ENCODE measurements at regions not wholly inside any gene's neighbourhood (a gene's known extent, or its start where the extent isn't known, plus 50 kb on each side); places are given as distances from the start of the nearest gene placed in this dataset.

- no peak for DNase-seq
- Histone ChIP-seq H3K4me3 (ENCODE audit: low read depth, low read length) (no peak overlapping the region), H3K27me3 (replicated peaks; ENCODE audit: control insufficient read depth, insufficient read depth, low read length) (no peaks in the 10 kb centered on the region; the same call in 1 of the 2 replicates), H3K9me3 (no peaks in the 10 kb centered on the region), H3K4me1 (no peaks in the 10 kb centered on the region), H3K36me3 (ENCODE audit: control insufficient read depth, insufficient read depth, low read length) (no peaks in the 10 kb centered on the region)
- no peak for TF ChIP-seq CTCF (IDR thresholded peaks at IDR 0.05; ENCODE audit: insufficient read depth in 1 of 2, low read depth in 1 of 2, low read length in 1 of 2, severe bottlenecking in 1 of 2, unreplicated experiment in 1 of 2)
- H3K36me3 Mint-ChIP-seq (ENCODE audit: insufficient read depth, unreplicated experiment) = no peaks in the 10 kb centered on the region
- CTCF ChIA-PET = no interaction called here
- intact Hi-C loops (cut with micrococcal nuclease; ENCODE audit: unreplicated experiment) = no loop called here
- no peak overlapping the region for H3K27ac Mint-ChIP-seq (ENCODE audit: unreplicated experiment)
- BruUV-seq (replicated peaks) = no TSS peak
- H3K4me3 Mint-ChIP-seq (ENCODE audit: unreplicated experiment) = no peak overlapping the region
- no peaks in the 10 kb centered on the region for H3K4me1 Mint-ChIP-seq (ENCODE audit: low read depth, unreplicated experiment)
- no peaks in the 10 kb centered on the region for H3K27me3 Mint-ChIP-seq (ENCODE audit: insufficient read depth, unreplicated experiment)
- no peaks in the 10 kb centered on the region for H3K9me3 Mint-ChIP-seq (ENCODE audit: unreplicated experiment)
- POLR2A ChIA-PET = no interaction called here
These were observed 638.5 kb upstream of the FAM241A start for GRCh38 chr4:111506706-111507105.

DNA sequence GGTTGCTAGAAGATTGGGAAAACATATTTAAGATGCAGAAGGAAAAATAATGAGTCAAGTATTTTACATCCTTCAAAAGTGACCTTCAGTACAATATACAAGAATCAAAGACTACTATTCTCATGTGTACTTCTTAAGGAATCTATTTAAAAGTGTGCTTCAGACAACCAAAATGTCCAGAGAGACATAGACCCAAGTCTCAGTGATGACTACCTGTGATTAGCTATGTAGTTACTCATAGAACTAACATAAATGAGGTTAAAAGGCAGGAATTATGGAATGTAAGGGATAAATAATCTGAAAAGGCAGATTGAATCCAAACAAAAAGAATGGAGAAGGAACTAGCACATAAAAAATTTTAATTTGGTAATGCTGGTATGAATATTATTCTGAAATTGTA, 634.7 kb upstream of the FAM241A start:
- H3K27me3 ChIP-seq (replicated peaks; ENCODE audit: control insufficient read depth, insufficient read depth, low read length) = no peaks in the 10 kb centered on the region
- H3K27me3 Mint-ChIP-seq (ENCODE audit: insufficient read depth, unreplicated experiment) = peaks cover 3% of the 10 kb centered on the region
- no peaks in the 10 kb centered on the region for H3K9me3 ChIP-seq
- no peaks in the 10 kb centered on the region for H3K4me1 Mint-ChIP-seq (ENCODE audit: low read depth, unreplicated experiment)
- no peaks in the 10 kb centered on the region for H3K4me1 ChIP-seq
- ChIA-PET POLR2A (no interaction called here), CTCF (no interaction called here)
- H3K36me3 Mint-ChIP-seq (ENCODE audit: insufficient read depth, unreplicated experiment) = no peaks in the 10 kb centered on the region
- intact Hi-C loops (cut with micrococcal nuclease; ENCODE audit: unreplicated experiment) = no loop called here
- no peak overlapping the region for H3K4me3 ChIP-seq (ENCODE audit: low read depth, low read length)
- no peak for TF ChIP-seq CTCF (IDR thresholded peaks at IDR 0.05; ENCODE audit: insufficient read depth in 1 of 2, low read depth in 1 of 2, low read length in 1 of 2, severe bottlenecking in 1 of 2, unreplicated experiment in 1 of 2)
- no peaks in the 10 kb centered on the region for H3K36me3 ChIP-seq (ENCODE audit: control insufficient read depth, insufficient read depth, low read length)
- BruUV-seq (replicated peaks) = no TSS peak
- H3K9me3 Mint-ChIP-seq (ENCODE audit: unreplicated experiment) = no peaks in the 10 kb centered on the region
- no peak overlapping the region for H3K4me3 Mint-ChIP-seq (ENCODE audit: unreplicated experiment)
- no peak for DNase-seq
- no peak overlapping the region for H3K27ac Mint-ChIP-seq (ENCODE audit: unreplicated experiment)

DNA sequence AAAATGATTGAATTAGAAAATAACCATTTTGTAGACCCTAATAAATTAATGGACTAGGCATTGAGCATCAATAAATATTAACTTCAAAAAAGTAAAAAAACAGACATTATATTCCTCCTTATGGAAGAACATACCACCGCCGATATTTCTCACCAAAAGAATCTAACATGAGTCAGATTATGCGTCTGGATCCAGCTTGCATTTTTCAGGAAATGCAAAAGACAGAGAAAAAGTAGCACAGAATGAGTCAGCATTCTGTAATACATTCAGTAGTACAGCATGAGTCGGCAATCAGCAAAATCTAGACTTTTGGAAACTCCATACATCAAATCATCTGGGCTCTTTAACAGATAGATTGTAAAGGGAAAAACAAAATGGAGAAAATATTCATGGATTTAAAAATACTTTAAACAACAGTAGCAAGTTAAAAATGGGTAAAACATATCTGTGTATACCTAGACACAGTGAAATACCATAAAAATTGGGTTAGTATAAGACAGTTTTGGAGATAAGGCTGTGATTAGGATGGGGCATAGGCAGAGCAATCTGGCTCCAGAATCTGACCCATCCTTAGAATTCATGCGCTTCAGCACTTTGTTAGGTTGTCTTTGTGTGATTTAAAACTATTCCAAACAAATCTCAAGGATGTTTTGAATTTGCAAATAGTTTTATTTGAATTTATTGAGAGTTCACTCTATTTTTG, 633.0 kb upstream of the FAM241A start:
- POLR2A ChIA-PET = no interaction called here
- no peak overlapping the region for H3K4me3 ChIP-seq (ENCODE audit: low read depth, low read length)
- H3K36me3 ChIP-seq (ENCODE audit: control insufficient read depth, insufficient read depth, low read length) = no peaks in the 10 kb centered on the region
- no peaks in the 10 kb centered on the region for H3K9me3 ChIP-seq
- Mint-ChIP-seq H3K4me1 (ENCODE audit: low read depth, unreplicated experiment) (no peaks in the 10 kb centered on the region), H3K36me3 (ENCODE audit: insufficient read depth, unreplicated experiment) (no peaks in the 10 kb centered on the region), H3K27me3 (ENCODE audit: insufficient read depth, unreplicated experiment) (peaks cover 3% of the 10 kb centered on the region), H3K9me3 (ENCODE audit: unreplicated experiment) (no peaks in the 10 kb centered on the region), H3K4me3 (ENCODE audit: unreplicated experiment) (no peak overlapping the region), H3K27ac (ENCODE audit: unreplicated experiment) (no peak overlapping the region)
- intact Hi-C loops (cut with micrococcal nuclease; ENCODE audit: unreplicated experiment) = no loop called here
- DNase-seq = no peak
- no peaks in the 10 kb centered on the region for H3K27me3 ChIP-seq (replicated peaks; ENCODE audit: control insufficient read depth, insufficient read depth, low read length)
- H3K4me1 ChIP-seq = no peaks in the 10 kb centered on the region
- no TSS peak for BruUV-seq (replicated peaks)
- TF ChIP-seq CTCF (IDR thresholded peaks at IDR 0.05; ENCODE audit: insufficient read depth in 1 of 2, low read depth in 1 of 2, low read length in 1 of 2, severe bottlenecking in 1 of 2, unreplicated experiment in 1 of 2) = no peak
- CTCF ChIA-PET = no interaction called here
